H9 (cell line): ENCODE measurements at regions not wholly inside any gene's neighbourhood (a gene's known extent, or its start where the extent isn't known, plus 50 kb on each side); places are given as distances from the start of the nearest gene placed in this dataset.

ENCODE experiments used
- DNase-seq: peaks from one replicate; pipeline ENCODE4 v3.0.0-alpha.2; 2017
- H2AFZ ChIP-seq: one replicate; pipeline ENCODE4 v1.6.1; 2013; ENCODE audit warnings: mild to moderate bottlenecking, low read length, control low read depth, moderate library complexity
- H2AK5ac ChIP-seq: 2 replicates; pipeline ENCODE4 v1.6.1; 2013; ENCODE audit warnings: low read length, control low read depth, mixed read lengths; ENCODE audit not compliant: insufficient read length
- H2BK120ac ChIP-seq: one replicate; pipeline ENCODE4 v1.6.1; 2013; ENCODE audit warnings: low read depth, mild to moderate bottlenecking, low read length, control low read depth, inconsistent platforms; ENCODE audit not compliant: poor library complexity, severe bottlenecking
- H2BK12ac ChIP-seq: 2 replicates; pipeline ENCODE4 v1.6.1; 2013; ENCODE audit warnings: low read length, control low read depth, mixed read lengths, low read depth; ENCODE audit not compliant: insufficient read length
- H2BK15ac ChIP-seq: 2 replicates; pipeline ENCODE4 v1.6.1; 2013; ENCODE audit warnings: low read depth, low read length, control low read depth
- H2BK20ac ChIP-seq: one replicate; pipeline ENCODE4 v1.6.1; 2013; ENCODE audit warnings: low read depth, mild to moderate bottlenecking, low read length, control low read depth, inconsistent platforms; ENCODE audit not compliant: poor library complexity, severe bottlenecking
- H2BK5ac ChIP-seq: 2 replicates; pipeline ENCODE4 v1.6.1; 2013; ENCODE audit warnings: low read length, control low read depth, mixed read lengths; ENCODE audit not compliant: insufficient read length
- H3K14ac ChIP-seq: 2 replicates; pipeline ENCODE4 v1.6.1; 2013; ENCODE audit warnings: low read length, control low read depth; ENCODE audit not compliant: insufficient read depth
- H3K18ac ChIP-seq: 2 replicates; pipeline ENCODE4 v1.6.1; 2013; ENCODE audit warnings: low read depth, mild to moderate bottlenecking, mixed read lengths, low read length, control low read depth; ENCODE audit not compliant: insufficient read length
- H3K23ac ChIP-seq: 2 replicates; pipeline ENCODE4 v1.6.1; 2013; ENCODE audit warnings: low read length, control low read depth, mixed read lengths, low read depth; ENCODE audit not compliant: insufficient read length
- H3K23me2 ChIP-seq: 2 replicates; pipeline ENCODE4 v1.6.1; 2013; ENCODE audit warnings: low read depth, mild to moderate bottlenecking, mixed read lengths, low read length, control low read depth; ENCODE audit not compliant: insufficient read length, poor library complexity, severe bottlenecking
- H3K27ac ChIP-seq: 2 replicates; pipeline ENCODE4 v1.5.1; 2013; ENCODE audit warnings: low read length, control low read depth, mixed read lengths, low read depth; ENCODE audit not compliant: insufficient read length
- H3K27me3 ChIP-seq: 2 replicates; pipeline ENCODE4 v1.6.1; 2013; ENCODE audit warnings: low read length, control low read depth, inconsistent platforms; ENCODE audit not compliant: insufficient read depth
- H3K4ac ChIP-seq: 2 replicates; pipeline ENCODE4 v1.6.1; 2013; ENCODE audit warnings: low read depth, mild to moderate bottlenecking, control low read depth, inconsistent platforms, low read length, moderate library complexity
- H3K4me1 ChIP-seq: 2 replicates; pipeline ENCODE4 v1.6.1; 2013; ENCODE audit warnings: low read length, control low read depth, inconsistent platforms; ENCODE audit not compliant: insufficient read depth
- H3K4me2 ChIP-seq: 2 replicates; pipeline ENCODE4 v1.6.1; 2013; ENCODE audit warnings: low read length, control low read depth, mixed read lengths; ENCODE audit not compliant: insufficient read length, insufficient read depth
- H3K56ac ChIP-seq: 2 replicates; pipeline ENCODE4 v1.6.1; 2013; ENCODE audit warnings: low read depth, mild to moderate bottlenecking, mixed read lengths, low read length, control low read depth; ENCODE audit not compliant: insufficient read length
- H3K79me1 ChIP-seq: 2 replicates; pipeline ENCODE4 v1.6.1; 2013; ENCODE audit warnings: low read depth, mild to moderate bottlenecking, moderate library complexity, low read length, control low read depth, inconsistent platforms; ENCODE audit not compliant: insufficient read depth, poor library complexity, severe bottlenecking
- H3K79me2 ChIP-seq: 2 replicates; pipeline ENCODE4 v1.6.1; 2013; ENCODE audit warnings: low read length, control low read depth, inconsistent platforms; ENCODE audit not compliant: insufficient read depth
- H3K9ac ChIP-seq: 2 replicates; pipeline ENCODE4 v1.6.1; 2013; ENCODE audit warnings: low read length, control low read depth, mixed read lengths; ENCODE audit not compliant: insufficient read length; ENCODE audit errors: extremely low read depth
- H3K9me3 ChIP-seq: one replicate; pipeline ENCODE4 v1.6.1; 2013; ENCODE audit warnings: low read depth, low read length, inconsistent platforms; ENCODE audit not compliant: control insufficient read depth
- H3T11ph ChIP-seq: one replicate; pipeline ENCODE4 v1.6.1; 2013; ENCODE audit warnings: mild to moderate bottlenecking, low read length, control low read depth, inconsistent platforms
- H4K20me1 ChIP-seq: one replicate; pipeline ENCODE4 v1.6.1; 2013; ENCODE audit not compliant: control insufficient read depth, insufficient read length, insufficient read depth
- H4K5ac ChIP-seq: 2 replicates; pipeline ENCODE4 v1.6.1; 2013; ENCODE audit warnings: low read depth, mild to moderate bottlenecking, mixed read lengths, low read length, control low read depth; ENCODE audit not compliant: insufficient read length
- H4K8ac ChIP-seq: replicated peaks from 2 replicates; pipeline ENCODE4 v1.6.1; 2013; ENCODE audit warnings: low read length, control low read depth, mixed read lengths, low read depth; ENCODE audit not compliant: insufficient read length
- H4K91ac ChIP-seq: 2 replicates; pipeline ENCODE4 v1.6.1; 2013; ENCODE audit warnings: low read depth, mild to moderate bottlenecking, moderate library complexity, mixed read lengths, low read length, control low read depth; ENCODE audit not compliant: insufficient read length
- H3K27ac Mint-ChIP-seq, 3 experiments: 2 replicates in 2 of 3; 3 replicates in 1 of 3; pipeline ENCODE4 v1.8.0; 2020 to 2021; ENCODE audit warnings: mixed read lengths in 3 of 3, mild to moderate bottlenecking in 1 of 3, moderate library complexity in 1 of 3
- H3K27me3 Mint-ChIP-seq: 2 replicates; pipeline ENCODE4 v1.8.0; 2021; ENCODE audit warnings: low read depth, mild to moderate bottlenecking, moderate library complexity, mixed read lengths
- H3K36me3 Mint-ChIP-seq, 3 experiments: 2 replicates in 2 of 3; 3 replicates in 1 of 3; pipeline ENCODE4 v1.8.0; 2020 to 2021; ENCODE audit warnings: low read depth in 3 of 3, mixed read lengths in 3 of 3; ENCODE audit not compliant: insufficient read depth in 1 of 3
- H3K4me1 Mint-ChIP-seq, 2 experiments: 2 replicates each; pipeline ENCODE4 v1.8.0; 2020; ENCODE audit warnings: mixed read lengths in 2 of 2
- H3K4me3 Mint-ChIP-seq, 2 experiments: 2 replicates in 1 of 2; 3 replicates in 1 of 2; pipeline ENCODE4 v1.8.0; 2020 to 2021; ENCODE audit warnings: mild to moderate bottlenecking in 2 of 2, mixed read lengths in 2 of 2, moderate library complexity in 1 of 2
- H3K9me3 Mint-ChIP-seq, 2 experiments: 2 replicates in 1 of 2; 3 replicates in 1 of 2; pipeline ENCODE4 v1.8.0; 2020; ENCODE audit warnings: mild to moderate bottlenecking in 2 of 2, mixed read lengths in 2 of 2, moderate library complexity in 1 of 2
- CTCF ChIP-seq: fragments of 200-600 bp; sonication (generic); conservative IDR thresholded peaks from 3 replicates; pipeline ENCODE4 v1.8.0; 2021; ENCODE audit warnings: antibody characterized with exemption, mild to moderate bottlenecking

GRCh38 chr9:73565833-73566465 lies 414.3 kb downstream of the ANXA1 start:
- Histone ChIP-seq H3K56ac (no peak overlapping the region), H4K91ac (no peak overlapping the region), H3K18ac (no peak overlapping the region), H3K4ac (no peak overlapping the region), H3K9me3 (no peaks in the 10 kb centered on the region), H2BK15ac (no peak overlapping the region), H3K4me1 (no peaks in the 10 kb centered on the region), H2BK120ac (no peak overlapping the region), H3K23ac (no peak overlapping the region), H3K23me2 (no peaks in the 10 kb centered on the region), H2AFZ (no peak overlapping the region), H3K27me3 (no peaks in the 10 kb centered on the region), H3T11ph (no peak overlapping the region), H4K5ac (no peak overlapping the region), H3K14ac (no peak overlapping the region), H2BK20ac (no peak overlapping the region), H2BK5ac (no peak overlapping the region), H2BK12ac (no peak overlapping the region), H3K9ac (no peak overlapping the region), H3K79me1 (no peaks in the 10 kb centered on the region), H4K20me1 (no peaks in the 10 kb centered on the region), H3K4me2 (no peak overlapping the region), H3K79me2 (no peaks in the 10 kb centered on the region), H4K8ac (no peak overlapping the region), H2AK5ac (no peak overlapping the region), H3K27ac (no peak overlapping the region)
- Mint-ChIP-seq H3K36me3 (peaks cover 0 to 9% (median 2%) of the 10 kb centered on the region in 3 experiments; a peak in 3 of 7 replicates), H3K9me3 (peaks cover 0 to 3% of the 10 kb centered on the region in 2 experiments; a peak in 3 of 5 replicates), H3K4me1 (peaks cover 0 to 5% of the 10 kb centered on the region in 2 experiments; a peak in 1 of 4 replicates), H3K4me3 (no peak overlapping the region), H3K27me3 (no peaks in the 10 kb centered on the region), H3K27ac (no peak overlapping the region)
- TF ChIP-seq CTCF, result peak; percentile 78
- peak; percentile 57 for DNase-seq
